ENCODE measurements at regions not wholly inside any gene's neighbourhood (a gene's known extent, or its start where the extent isn't known, plus 50 kb on each side); places are given as distances from the start of the nearest gene placed in this dataset.

DNA sequence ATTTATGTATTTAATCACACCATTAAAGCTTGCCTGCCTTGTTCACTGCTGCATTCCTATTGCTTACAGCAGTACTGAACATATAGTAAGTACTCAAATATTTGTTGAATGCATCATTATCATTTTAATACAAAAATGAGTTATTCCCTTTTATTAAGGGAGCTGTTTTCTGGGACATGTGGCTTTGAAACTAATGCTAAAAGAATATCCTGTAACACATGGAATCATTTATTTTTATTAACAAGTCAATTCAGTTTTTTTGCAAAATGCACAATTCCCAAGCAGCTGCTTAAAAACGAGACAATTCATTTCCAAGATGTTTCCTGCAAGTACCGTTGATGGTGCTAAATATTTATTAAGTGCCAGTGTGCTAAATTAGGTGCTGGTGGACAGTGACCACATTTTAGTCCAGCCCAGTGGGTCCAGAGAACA is 148.3 kb upstream of the NR3C1 start:
- DNase-seq (ENCODE audit: extremely low spot score) = no peak
- ChIA-PET CTCF (interaction anchor here (1.2 kb wide), 1 partner anchor 10 kb away, joined by 5 read pairs; no protein-coding TSS in a partner anchor), POLR2A (no interaction called here)

DNA sequence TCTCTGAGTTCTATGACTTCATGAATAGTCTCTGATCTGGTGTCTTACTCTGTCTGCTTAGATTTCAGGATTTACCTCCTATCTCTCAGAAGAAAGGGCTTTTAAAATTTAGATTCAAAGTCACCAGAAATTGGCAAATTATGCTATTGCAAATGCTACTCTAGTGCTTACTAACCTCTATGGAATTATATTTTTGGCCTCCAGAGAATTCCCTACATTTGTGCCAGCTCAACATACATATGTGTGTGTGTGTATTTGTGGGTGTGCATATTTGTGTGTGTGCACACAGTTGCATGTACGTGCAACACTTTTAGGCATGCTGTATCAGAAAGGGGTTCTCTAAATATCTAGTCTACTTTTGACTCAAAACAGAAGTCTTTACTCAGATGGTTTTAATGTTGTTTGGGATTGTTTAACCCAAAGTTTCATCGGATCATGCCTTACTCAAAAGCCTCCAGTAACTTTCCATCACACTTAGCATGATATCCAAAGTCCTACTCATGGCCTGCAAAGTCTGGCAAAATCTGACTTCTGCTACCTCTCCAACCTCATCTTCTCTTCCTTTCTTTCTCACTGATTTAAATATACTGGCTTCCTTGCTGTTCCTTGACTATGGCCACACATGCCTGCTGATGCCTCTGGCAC is 147.6 kb upstream of the NR3C1 start:
- no peak for DNase-seq (ENCODE audit: extremely low spot score)
- CTCF ChIA-PET = interaction anchor here (1.2 kb wide), 1 partner anchor 10 kb away, joined by 5 read pairs; no protein-coding TSS in a partner anchor
- POLR2A ChIA-PET = no interaction called here
- TF ChIP-seq HDGF (IDR thresholded peaks at IDR 0.05; ENCODE audit: borderline replicate concordance) = no peak
- no peak for TF ChIP-seq BHLHE40 (IDR thresholded peaks at IDR 0.05; ENCODE audit: borderline replicate concordance)
- no peak for TF ChIP-seq NFRKB (IDR thresholded peaks at IDR 0.05)
- no peak for TF ChIP-seq SP1 (IDR thresholded peaks at IDR 0.05)
- no peak for TF ChIP-seq LEF1 (IDR thresholded peaks at IDR 0.05; ENCODE audit: borderline replicate concordance)
- TF ChIP-seq L3MBTL2 (conservative IDR thresholded peaks at IDR 0.05) = no peak
- no peak for TF ChIP-seq ELF4 (IDR thresholded peaks at IDR 0.05)
- no peak for TF ChIP-seq CTBP1 (IDR thresholded peaks at IDR 0.05; ENCODE audit: borderline replicate concordance)
- no peak for TF ChIP-seq FOXK2 (IDR thresholded peaks at IDR 0.05)
- TF ChIP-seq, protein P1, sequence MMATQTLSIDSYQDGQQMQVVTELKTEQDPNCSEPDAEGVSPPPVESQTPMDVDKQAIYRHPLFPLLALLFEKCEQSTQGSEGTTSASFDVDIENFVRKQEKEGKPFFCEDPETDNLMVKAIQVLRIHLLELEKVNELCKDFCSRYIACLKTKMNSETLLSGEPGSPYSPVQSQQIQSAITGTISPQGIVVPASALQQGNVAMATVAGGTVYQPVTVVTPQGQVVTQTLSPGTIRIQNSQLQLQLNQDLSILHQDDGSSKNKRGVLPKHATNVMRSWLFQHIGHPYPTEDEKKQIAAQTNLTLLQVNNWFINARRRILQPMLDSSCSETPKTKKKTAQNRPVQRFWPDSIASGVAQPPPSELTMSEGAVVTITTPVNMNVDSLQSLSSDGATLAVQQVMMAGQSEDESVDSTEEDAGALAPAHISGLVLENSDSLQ (IDR thresholded peaks at IDR 0.05) = no peak
- no peak for TF ChIP-seq ZNF384 (IDR thresholded peaks at IDR 0.05)
- no peak for TF ChIP-seq ARNT (IDR thresholded peaks at IDR 0.05)
- TF ChIP-seq TARDBP (IDR thresholded peaks at IDR 0.05) = no peak
- TF ChIP-seq FOXM1 (IDR thresholded peaks at IDR 0.05; ENCODE audit: borderline replicate concordance) = no peak
- TF ChIP-seq FOXA1 (IDR thresholded peaks at IDR 0.05) = no peak
- no peak for TF ChIP-seq SUZ12 (IDR thresholded peaks at IDR 0.05)

More for the DNA sequence above, 148.3 kb upstream of the NR3C1 start:
- TF ChIP-seq BHLHE40 (IDR thresholded peaks at IDR 0.05; ENCODE audit: borderline replicate concordance) = no peak
- no peak for TF ChIP-seq CTBP1 (IDR thresholded peaks at IDR 0.05; ENCODE audit: borderline replicate concordance)
- no peak for TF ChIP-seq ELF4 (IDR thresholded peaks at IDR 0.05)
- TF ChIP-seq L3MBTL2 (conservative IDR thresholded peaks at IDR 0.05) = no peak
- no peak for TF ChIP-seq NFRKB (IDR thresholded peaks at IDR 0.05)
- no peak for TF ChIP-seq SP1 (IDR thresholded peaks at IDR 0.05)
- TF ChIP-seq LEF1 (IDR thresholded peaks at IDR 0.05; ENCODE audit: borderline replicate concordance) = no peak
- no peak for TF ChIP-seq SUZ12 (IDR thresholded peaks at IDR 0.05)

- no peak for DNase-seq (ENCODE audit: extremely low spot score)
- ChIA-PET POLR2A (no interaction called here), CTCF (no interaction called here)
- TF ChIP-seq ZNF384 (IDR thresholded peaks at IDR 0.05) (no peak), SP1 (IDR thresholded peaks at IDR 0.05) (no peak), TARDBP (IDR thresholded peaks at IDR 0.05) (no peak), CTBP1 (IDR thresholded peaks at IDR 0.05; ENCODE audit: borderline replicate concordance) (no peak), LEF1 (IDR thresholded peaks at IDR 0.05; ENCODE audit: borderline replicate concordance) (no peak), ELF4 (IDR thresholded peaks at IDR 0.05) (no peak), ARNT (IDR thresholded peaks at IDR 0.05) (no peak), FOXA1 (IDR thresholded peaks at IDR 0.05) (no peak), NFRKB (IDR thresholded peaks at IDR 0.05) (no peak), L3MBTL2 (conservative IDR thresholded peaks at IDR 0.05) (no peak)
- TF ChIP-seq, protein P1 (IDR thresholded peaks at IDR 0.05) = no peak
These were observed 143.9 kb upstream of the NR3C1 start for GRCh38 chr5:143547342-143547741.

DNA sequence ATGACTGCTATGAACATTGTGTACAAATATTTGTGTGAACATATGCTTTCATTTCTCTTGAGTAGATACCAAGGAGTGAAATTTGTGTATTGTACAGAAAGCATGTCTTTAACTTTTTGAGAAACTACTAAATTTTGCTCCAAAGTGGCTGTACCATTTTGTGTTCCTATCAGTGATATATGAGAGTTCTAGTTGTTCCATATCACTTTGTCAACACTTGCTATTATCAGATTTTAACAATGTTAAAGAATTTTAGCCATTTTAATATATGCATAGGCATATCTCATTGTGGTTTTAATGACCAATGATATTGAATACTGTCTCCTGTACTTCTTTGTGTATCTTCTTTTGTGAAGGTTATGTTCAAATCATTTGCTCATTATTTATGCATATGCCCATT is 142.9 kb upstream of the NR3C1 start:
- TF ChIP-seq, protein P1 (IDR thresholded peaks at IDR 0.05) = no peak
- TF ChIP-seq CTBP1 (IDR thresholded peaks at IDR 0.05; ENCODE audit: borderline replicate concordance) = no peak
- TF ChIP-seq HDGF (IDR thresholded peaks at IDR 0.05; ENCODE audit: borderline replicate concordance) = no peak
- TF ChIP-seq TARDBP (IDR thresholded peaks at IDR 0.05) = no peak
- no peak for TF ChIP-seq FOXA1 (IDR thresholded peaks at IDR 0.05)
- ChIA-PET POLR2A (no interaction called here), CTCF (no interaction called here)
- no peak for DNase-seq (ENCODE audit: extremely low spot score)

- ChIA-PET POLR2A (no interaction called here), CTCF (no interaction called here)
- TF ChIP-seq SP1 (IDR thresholded peaks at IDR 0.05) (no peak), FOXM1 (IDR thresholded peaks at IDR 0.05; ENCODE audit: borderline replicate concordance) (no peak), ARNT (IDR thresholded peaks at IDR 0.05) (no peak), ZNF384 (IDR thresholded peaks at IDR 0.05) (no peak), FOXK2 (IDR thresholded peaks at IDR 0.05) (no peak), LEF1 (IDR thresholded peaks at IDR 0.05; ENCODE audit: borderline replicate concordance) (no peak), L3MBTL2 (conservative IDR thresholded peaks at IDR 0.05) (no peak), CTBP1 (IDR thresholded peaks at IDR 0.05; ENCODE audit: borderline replicate concordance) (no peak), HDGF (IDR thresholded peaks at IDR 0.05; ENCODE audit: borderline replicate concordance) (no peak), NFRKB (IDR thresholded peaks at IDR 0.05) (no peak), ELF4 (IDR thresholded peaks at IDR 0.05) (no peak)
- no peak for DNase-seq (ENCODE audit: extremely low spot score)
These were observed 141.1 kb upstream of the NR3C1 start for GRCh38 chr5:143544606-143545005.
